Caki2 (cell line): ENCODE measurements at regions not wholly inside any gene's neighbourhood (a gene's known extent, or its start where the extent isn't known, plus 50 kb on each side); places are given as distances from the start of the nearest gene placed in this dataset.
A peak's percentile ranks its signal among the peaks of the same experiment; 100 is the strongest.
"Not testable (repeated sequence)": the region's sequence is repeated elsewhere in the genome, so short reads cannot be mapped to it uniquely, and the experiment has no call there.

Source experiments
- DNase-seq: peaks from one replicate; pipeline ENCODE4 v3.0.0-alpha.2; 2015; ENCODE audit warnings: low read depth
- in situ Hi-C: cut with HindIII; loops from 2 replicates; pipeline ENCODE4 v1.10.0; 2016; ENCODE audit warnings: low sequenced_read_pairs, low pct_unique_long_range_greater_than_20kb, mixed read lengths

- DNase-seq, result no peak
- in situ Hi-C loops, result no loop called here
Observed at GRCh38 chr4:77220828-77221613, 64.0 kb downstream of the CCNG2 start.

DNA sequence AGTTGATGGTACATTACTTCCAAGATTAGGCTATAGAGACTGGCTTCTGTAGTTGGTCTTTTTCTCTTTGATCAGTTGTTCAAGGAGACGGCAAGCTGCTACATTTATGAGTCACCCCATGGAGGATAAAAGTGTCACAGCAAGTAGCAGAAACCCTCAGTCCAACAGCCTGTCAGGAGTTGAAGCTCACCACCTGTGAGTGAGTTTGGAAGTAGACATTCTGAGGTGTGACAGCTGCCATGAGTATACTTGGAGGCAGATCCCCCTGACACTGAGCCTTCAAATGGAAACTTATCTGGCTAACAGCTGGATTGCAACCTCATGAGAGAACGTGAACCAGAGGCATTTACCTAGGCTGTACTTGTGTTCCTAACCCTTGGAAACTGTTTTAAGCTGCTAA is 68.0 kb downstream of the CCNG2 start:
- DNase-seq, result no peak
- in situ Hi-C loops, result no loop called here

DNA sequence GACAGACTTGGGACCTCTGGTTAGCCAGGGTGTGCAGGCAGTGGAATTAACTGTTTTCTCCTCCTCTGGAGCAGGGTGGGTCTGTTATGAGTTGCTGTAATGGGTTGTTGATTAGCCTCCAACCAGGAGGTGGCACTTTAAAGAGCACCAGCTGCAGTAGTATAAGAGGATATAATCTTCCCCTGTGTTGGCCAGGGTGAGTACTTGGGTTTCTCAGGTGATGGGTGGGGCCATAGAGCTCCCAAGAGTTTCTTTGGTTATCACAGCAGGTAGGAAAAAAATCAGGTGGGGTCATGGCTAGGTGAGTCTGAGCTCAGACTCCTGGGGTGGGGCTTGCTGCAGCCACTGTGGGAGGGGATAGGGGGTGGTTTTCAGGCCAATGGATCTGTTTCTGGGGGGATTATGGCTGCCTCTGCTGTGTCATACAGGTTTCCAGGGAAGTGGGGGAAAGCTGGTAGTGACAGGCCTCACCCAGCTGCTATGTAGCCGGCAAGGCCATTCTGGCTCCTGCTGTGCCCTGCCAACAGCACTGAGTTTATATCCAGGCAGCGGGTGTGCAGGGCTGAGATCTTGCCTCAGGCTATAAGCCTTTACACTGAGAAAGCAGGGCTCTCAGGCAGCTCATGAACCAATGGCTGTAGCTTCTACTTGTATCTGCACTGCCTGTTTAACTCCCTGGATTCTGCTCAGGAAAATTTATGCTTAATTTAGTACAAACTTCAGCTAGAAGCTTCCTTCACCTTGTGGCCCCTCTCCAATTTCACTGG is 70.1 kb downstream of the CCNG2 start:
- in situ Hi-C loops, result no loop called here
- no peak for DNase-seq

DNA sequence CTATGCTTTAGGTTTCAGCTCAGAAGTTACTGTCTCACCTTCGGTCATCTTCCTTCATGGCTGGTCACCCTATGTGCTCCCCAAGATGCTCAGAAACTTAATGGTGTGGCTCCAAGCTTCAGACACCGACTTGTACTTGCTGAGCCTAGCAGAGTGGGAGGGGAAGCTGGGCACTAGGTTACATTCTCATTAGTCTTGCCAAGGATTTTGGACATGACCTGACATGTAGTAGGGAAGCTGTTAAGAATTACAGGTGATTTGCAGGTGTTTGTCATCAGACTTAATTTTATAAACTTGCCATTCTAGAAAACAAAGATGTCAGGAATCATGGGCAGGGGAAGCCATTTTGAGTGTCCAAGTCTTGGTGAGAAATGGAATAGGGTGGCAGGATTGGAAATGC is 72.4 kb downstream of the CCNG2 start:
- DNase-seq, result no peak
- in situ Hi-C loops, result no loop called here

- in situ Hi-C loops, result no loop called here
- peak; percentile 11 for DNase-seq
Observed at GRCh38 chr4:77232653-77233052, 75.6 kb downstream of the CCNG2 start.

GRCh38 chr4:77235289-77235854 is 78.4 kb downstream of the CCNG2 start:
- in situ Hi-C loops, result no loop called here
- no peak for DNase-seq

GRCh38 chr4:77236806-77237205 is 79.8 kb downstream of the CCNG2 start:
- in situ Hi-C loops, result no loop called here

GRCh38 chr4:77240469-77241066 is 83.6 kb downstream of the CCNG2 start:
- peak; percentile 38 for DNase-seq
- in situ Hi-C loops, result no loop called here

More at GRCh38 chr4:77236806-77237205, 79.8 kb downstream of the CCNG2 start:
- DNase-seq, result no peak

- no peak for DNase-seq
- in situ Hi-C loops, result no loop called here
Observed at GRCh38 chr4:77248805-77249204, 91.8 kb downstream of the CCNG2 start.

- DNase-seq, result no peak
- in situ Hi-C loops, result no loop called here
Observed at GRCh38 chr4:77251751-77252150, 94.7 kb downstream of the CCNG2 start.

GRCh38 chr4:77263247-77263646 is 106.2 kb downstream of the CCNG2 start:
- no peak for DNase-seq
- in situ Hi-C loops, result no loop called here

DNA sequence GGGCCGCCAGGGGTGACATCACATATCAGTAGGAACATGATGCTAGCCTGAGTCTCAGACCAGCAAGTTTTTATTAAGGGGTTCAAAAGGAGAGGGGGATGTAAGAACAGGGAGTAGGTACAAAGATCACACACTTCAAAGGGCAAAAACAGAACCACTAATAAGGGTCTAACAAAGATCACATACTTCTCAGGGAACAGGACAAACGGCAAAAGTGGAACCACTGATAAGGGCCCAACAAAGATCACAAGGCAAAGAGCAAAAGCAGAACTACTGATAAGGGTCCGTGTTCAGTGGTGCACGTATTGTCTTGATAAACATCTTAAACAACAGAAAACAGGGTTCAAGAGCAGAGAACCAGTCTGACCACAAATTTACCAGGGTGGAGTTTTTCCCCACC is 107.0 kb downstream of the CCNG2 start:
- DNase-seq, in situ Hi-C loops: not testable (repeated sequence)

GRCh38 chr4:77264826-77265225 is 107.8 kb downstream of the CCNG2 start:
- in situ Hi-C loops, result no loop called here
- no peak for DNase-seq

DNA sequence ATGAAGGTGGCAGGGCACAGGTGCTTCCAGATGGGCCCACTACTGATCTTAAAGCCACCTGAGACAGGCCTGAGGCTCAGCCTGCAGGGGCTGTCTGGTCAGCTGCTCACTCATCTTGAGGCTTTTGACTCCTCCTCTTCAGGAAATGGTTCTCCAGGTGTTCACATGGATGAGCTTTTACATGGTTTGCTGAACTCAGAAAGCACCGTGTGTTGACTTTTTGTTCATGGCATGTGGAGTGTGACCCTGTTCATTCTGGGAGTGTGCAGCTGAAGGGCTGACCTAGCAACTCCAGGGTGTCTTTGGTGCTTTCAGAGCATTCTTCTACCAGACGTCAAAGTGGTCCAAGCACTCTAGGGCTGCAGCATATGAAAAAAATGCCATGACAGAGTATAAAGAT is 111.1 kb downstream of the CCNG2 start:
- no peak for DNase-seq
- in situ Hi-C loops, result no loop called here

DNA sequence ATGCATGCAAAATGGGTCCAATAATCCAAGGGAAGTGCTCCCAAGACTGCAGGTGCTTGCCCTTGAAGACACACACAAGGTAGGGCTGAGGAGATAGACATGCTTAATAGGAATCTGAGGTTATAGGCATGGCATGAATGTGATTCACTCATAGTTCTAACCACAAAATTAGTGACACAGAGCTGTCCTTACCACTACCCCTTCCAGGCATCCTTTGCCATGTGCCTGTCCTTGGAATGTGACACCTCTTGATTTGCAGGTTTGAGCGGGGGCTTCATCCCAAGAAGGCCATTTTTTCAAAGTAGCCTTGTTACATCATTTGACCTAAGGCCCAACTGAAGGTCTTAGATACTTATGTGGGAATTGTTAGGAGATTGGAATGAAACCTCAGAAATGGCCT is 112.5 kb downstream of the CCNG2 start:
- no peak for DNase-seq
- in situ Hi-C loops, result no loop called here

DNA sequence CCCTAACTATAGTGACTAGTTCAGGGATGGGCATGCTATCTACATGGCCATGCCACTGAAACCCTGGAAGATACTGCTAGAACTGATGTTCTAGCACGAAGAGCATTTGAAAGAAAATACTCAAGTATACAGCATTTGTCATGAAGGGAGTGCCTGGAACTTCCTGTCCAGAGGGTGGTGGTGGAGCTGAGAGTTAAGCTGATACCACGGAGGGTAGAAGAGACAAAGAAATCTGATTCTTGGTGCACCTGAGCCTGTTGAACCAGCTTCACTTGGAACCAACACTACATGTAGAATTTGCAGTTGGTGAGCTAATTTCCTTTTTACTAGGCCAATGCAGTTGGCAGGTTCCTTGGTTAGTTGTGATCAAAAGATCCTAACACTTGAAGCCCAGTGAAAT is 116.4 kb downstream of the CCNG2 start:
- no peak for DNase-seq
- in situ Hi-C loops, result no loop called here

DNA sequence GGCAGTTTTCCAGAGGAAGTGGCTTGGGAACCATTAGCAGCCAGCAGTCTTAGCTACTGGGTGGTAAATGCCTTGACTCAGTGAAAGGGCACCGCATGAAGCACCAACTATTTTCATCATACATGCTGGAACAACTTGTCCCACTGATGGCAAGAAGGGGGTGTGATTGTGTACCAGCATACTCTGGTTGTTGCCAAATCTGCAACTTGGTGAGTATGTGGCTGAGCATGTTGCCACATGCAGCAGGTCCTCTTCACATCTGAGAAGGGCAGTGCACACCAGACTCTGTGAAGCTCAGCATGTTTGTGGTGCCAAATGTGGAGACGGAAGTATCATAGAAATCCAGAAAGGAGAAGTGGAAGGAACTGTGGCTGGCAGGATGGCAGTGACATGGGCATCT is 122.1 kb downstream of the CCNG2 start:
- DNase-seq, in situ Hi-C loops: not testable (repeated sequence)

DNA sequence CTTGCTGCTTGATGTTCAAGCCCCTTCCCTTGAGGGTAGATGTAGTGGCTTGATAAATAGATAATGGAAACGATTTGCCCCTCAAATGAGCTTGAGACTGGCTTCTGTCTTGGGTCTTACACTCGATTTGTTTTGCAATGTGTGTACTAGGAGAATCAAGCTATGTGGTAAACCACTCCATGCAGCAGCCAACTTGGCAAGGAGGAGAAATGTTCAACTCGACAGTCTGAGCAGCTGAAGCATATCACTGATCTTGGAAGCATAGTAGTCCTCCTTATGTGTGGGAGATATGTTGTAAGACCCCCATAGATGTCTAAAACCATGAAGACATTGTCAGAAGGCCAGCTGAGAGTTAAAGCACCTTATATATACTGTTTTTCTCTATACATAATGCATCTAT is 125.3 kb downstream of the CCNG2 start:
- in situ Hi-C loops, result no loop called here
- no peak for DNase-seq

GRCh38 chr4:77284036-77284435 is 127.0 kb downstream of the CCNG2 start:
- in situ Hi-C loops, result no loop called here
- no peak for DNase-seq
